Naive thymus-derived CD4-positive, alpha-beta T cell (primary cell): ENCODE measurements at regions not wholly inside any gene's neighbourhood (a gene's known extent, or its start where the extent isn't known, plus 50 kb on each side); places are given as distances from the start of the nearest gene placed in this dataset.
"Not testable (repeated sequence)": the region's sequence is repeated elsewhere in the genome, so short reads cannot be mapped to it uniquely, and the experiment has no call there.

Experiments
- ATAC-seq: fragments of 150-1000 bp; cut with Tn5 transposase; 2 replicates; pipeline ENCODE4 v1.10.0; 2021; ENCODE audit warnings: mild to moderate bottlenecking, moderate library complexity
- CTCF ChIA-PET: fragments of 350-600 bp; sonication (Branson Sonifier 250); formaldehyde crosslinking; loops from one replicate; lab custom pipeline; 2021; ENCODE audit warnings: antibody characterized with exemption; lab: Charles Lee
- POLR2A ChIA-PET: fragments of 350-600 bp; sonication (Branson Sonifier 250); formaldehyde crosslinking; loops from one replicate; lab custom pipeline; 2021; ENCODE audit warnings: antibody characterized with exemption, inconsistent platforms; lab: Charles Lee
- DNase-seq, 9 donors: peaks; one replicate each; pipeline versions ENCODE4 v3.0.0 to v3.0.0-alpha.2; 2020 to 2022; ENCODE audit warnings: mixed read lengths in 1 of 9
- H3K27ac ChIP-seq: one replicate; pipeline ENCODE4 v1.7.0; 2013; ENCODE audit warnings: mild to moderate bottlenecking, low read depth, low read length, moderate library complexity
- H3K27me3 ChIP-seq, 2 donors: one replicate each; pipeline ENCODE4 v1.7.0; 2013; ENCODE audit warnings: low read length in 2 of 2, mild to moderate bottlenecking in 2 of 2, moderate library complexity in 2 of 2; ENCODE audit not compliant: control insufficient read depth in 2 of 2, insufficient read depth in 2 of 2
- H3K36me3 ChIP-seq, 3 experiments: 1 replicate in 2 of 3; 2 replicates in 1 of 3; pipeline ENCODE4 v1.7.0; 2013; ENCODE audit warnings: low read length in 3 of 3, mild to moderate bottlenecking in 3 of 3, moderate library complexity in 1 of 3; ENCODE audit not compliant: insufficient read depth in 3 of 3, control insufficient read depth in 2 of 3
- H3K4me1 ChIP-seq, 2 donors: one replicate each; pipeline ENCODE4 v1.7.0; 2013; ENCODE audit warnings: low read length in 2 of 2, mild to moderate bottlenecking in 2 of 2, moderate library complexity in 1 of 2; ENCODE audit not compliant: control insufficient read depth in 2 of 2, insufficient read depth in 2 of 2
- H3K4me3 ChIP-seq: 2 replicates; pipeline ENCODE4 v1.7.0; 2013; ENCODE audit warnings: mild to moderate bottlenecking, low read length
- H3K9me3 ChIP-seq, 3 experiments: 1 replicate in 2 of 3; 2 replicates in 1 of 3; pipeline ENCODE4 v1.7.0; 2013; ENCODE audit warnings: low read length in 3 of 3; ENCODE audit not compliant: control insufficient read depth in 2 of 3
- H3K27ac Mint-ChIP-seq, 9 donors: one replicate each; pipeline ENCODE4 v1.8.0; 2020 to 2022; ENCODE audit warnings: mixed read lengths in 9 of 9, mild to moderate bottlenecking in 8 of 9, moderate library complexity in 5 of 9, inconsistent platforms in 2 of 9
- H3K27me3 Mint-ChIP-seq, 5 donors: one replicate each; pipeline ENCODE4 v1.8.0; 2021 to 2022; ENCODE audit warnings: mixed read lengths in 5 of 5, mild to moderate bottlenecking in 1 of 5
- H3K36me3 Mint-ChIP-seq, 5 donors: one replicate each; pipeline ENCODE4 v1.8.0; 2020 to 2022; ENCODE audit warnings: mixed read lengths in 5 of 5, mild to moderate bottlenecking in 3 of 5, inconsistent platforms in 1 of 5
- H3K4me1 Mint-ChIP-seq, 7 donors: one replicate each; pipeline ENCODE4 v1.8.0; 2020 to 2022; ENCODE audit warnings: mixed read lengths in 7 of 7, mild to moderate bottlenecking in 3 of 7, inconsistent platforms in 1 of 7
- H3K4me3 Mint-ChIP-seq, 10 donors: one replicate each; pipeline ENCODE4 v1.8.0; 2020 to 2022; ENCODE audit warnings: mild to moderate bottlenecking in 10 of 10, mixed read lengths in 10 of 10, moderate library complexity in 6 of 10, inconsistent platforms in 2 of 10
- H3K9me3 Mint-ChIP-seq, 11 donors: one replicate each; pipeline ENCODE4 v1.8.0; 2020 to 2022; ENCODE audit warnings: mixed read lengths in 11 of 11, mild to moderate bottlenecking in 4 of 11, inconsistent platforms in 1 of 11, moderate library complexity in 1 of 11
- intact Hi-C, 2 donors: fragments of 100-400 bp; cut with micrococcal nuclease; formaldehyde crosslinking; loops; one replicate each; pipeline ENCODE4 v1.15.1; 2023

DNA sequence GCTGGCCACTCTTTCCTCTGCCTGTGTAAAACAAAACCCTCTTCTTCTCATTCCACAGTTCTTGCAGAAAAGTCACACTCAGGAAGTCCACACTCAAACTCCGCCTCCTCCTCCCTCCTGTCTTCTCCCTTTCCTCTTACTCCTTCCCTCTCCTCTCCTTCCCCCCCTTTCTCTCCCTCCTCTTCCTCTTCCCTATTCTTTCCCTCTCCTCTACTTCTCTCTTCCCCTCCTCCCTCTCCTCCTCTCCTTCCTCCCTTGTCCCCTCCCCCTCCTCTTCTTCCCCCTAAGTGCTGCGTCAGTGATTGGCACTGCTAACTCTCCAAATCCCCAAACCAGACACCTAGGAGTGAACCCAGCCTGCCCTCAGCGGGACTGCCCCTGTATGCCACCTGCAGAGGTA is 67.0 kb downstream of the ZNF467 start:
- DNase-seq (no peak), ATAC-seq (no peak)
- Histone ChIP-seq H3K36me3 (no peaks in the 10 kb centered on the region), H3K27ac (no peak overlapping the region), H3K4me3 (no peak overlapping the region), H3K4me1 (no peaks in the 10 kb centered on the region), H3K9me3 (peaks cover 0 to 15% (median 0%) of the 10 kb centered on the region in 3 experiments), H3K27me3 (no peaks in the 10 kb centered on the region)
- POLR2A ChIA-PET = no interaction called here
- H3K9me3 Mint-ChIP-seq = peaks cover 6 to 28% (median 16%) of the 10 kb centered on the region in 11 donors
- peaks cover 0 to 4% (median 0%) of the 10 kb centered on the region in 7 donors for H3K4me1 Mint-ChIP-seq
- no peak overlapping the region for H3K27ac Mint-ChIP-seq
- peaks cover 4 to 17% (median 9%) of the 10 kb centered on the region in 5 donors for H3K27me3 Mint-ChIP-seq
- peaks cover 0 to 13% (median 6%) of the 10 kb centered on the region in 5 donors for H3K36me3 Mint-ChIP-seq
- intact Hi-C loops = no loop called here
- CTCF ChIA-PET = no interaction called here
- no peak overlapping the region for H3K4me3 Mint-ChIP-seq

DNA sequence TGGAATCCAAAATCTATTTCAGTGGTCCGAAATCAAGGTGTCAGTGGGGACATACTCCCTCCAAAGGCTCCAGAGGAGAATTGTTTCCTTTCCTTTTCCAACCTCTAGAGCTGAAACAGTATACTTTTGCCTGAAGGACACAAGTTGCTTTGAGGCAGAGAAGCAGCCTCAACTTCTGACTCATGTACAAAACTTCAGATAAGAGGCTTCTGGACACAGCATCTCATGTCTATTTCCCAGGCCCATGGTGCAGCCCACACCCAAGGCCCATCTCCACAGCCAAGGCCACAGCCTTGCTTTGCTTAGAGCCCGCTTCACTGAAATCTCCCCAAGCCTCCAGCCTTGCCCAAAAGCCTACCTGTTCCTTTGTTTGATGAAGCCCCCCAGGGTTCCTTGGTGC is 68.9 kb downstream of the ZNF467 start:
- ATAC-seq = no peak
- no peak overlapping the region for H3K27ac ChIP-seq
- ChIA-PET POLR2A (interaction anchor here (0.8 kb wide), 1 partner anchor 402 kb away, joined by 3 read pairs; no protein-coding TSS in a partner anchor), CTCF (no interaction called here)
- Mint-ChIP-seq H3K4me1 (peaks cover 0 to 4% (median 0%) of the 10 kb centered on the region in 7 donors), H3K9me3 (peaks cover 2 to 16% (median 7%) of the 10 kb centered on the region in 11 donors), H3K27me3 (peaks cover 4 to 17% (median 9%) of the 10 kb centered on the region in 5 donors), H3K4me3 (no peak overlapping the region), H3K36me3 (peaks cover 0 to 6% (median under 1%) of the 10 kb centered on the region in 5 donors), H3K27ac (no peak overlapping the region)
- intact Hi-C loops = no loop called here
- no peaks in the 10 kb centered on the region for H3K36me3 ChIP-seq
- DNase-seq = no peak
- H3K27me3 ChIP-seq = no peaks in the 10 kb centered on the region
- H3K4me1 ChIP-seq = no peaks in the 10 kb centered on the region
- H3K4me3 ChIP-seq = no peak overlapping the region
- no peaks in the 10 kb centered on the region for H3K9me3 ChIP-seq

DNA sequence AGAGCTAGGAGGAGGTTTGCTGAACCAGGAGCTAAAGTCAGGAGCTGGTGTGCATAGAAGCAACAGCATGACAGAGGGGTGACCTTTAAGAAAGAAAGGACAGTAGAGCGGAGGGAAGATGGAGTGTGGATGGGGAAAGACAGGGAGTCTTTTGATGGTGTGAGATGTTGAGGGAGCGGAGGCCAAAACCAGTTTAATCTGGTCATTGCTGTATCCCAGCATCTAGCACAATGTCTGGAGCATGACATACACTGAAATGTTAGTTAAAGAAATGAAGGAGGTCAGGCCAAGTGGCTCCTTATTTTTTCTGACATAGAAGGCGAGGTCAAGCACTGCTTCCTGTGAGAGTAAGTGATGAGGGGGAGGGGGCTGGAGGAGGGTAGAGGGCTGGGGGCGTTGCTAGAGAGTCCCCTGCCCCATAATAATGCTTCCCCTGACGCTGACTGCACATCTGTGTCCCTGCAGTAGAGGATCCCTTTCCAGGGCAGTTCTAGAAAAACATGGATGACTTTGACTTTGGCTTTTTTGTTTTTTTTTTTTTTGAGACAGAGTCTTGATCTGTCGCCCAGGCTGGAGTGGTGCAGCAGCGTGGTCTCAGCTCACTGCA is 70.2 kb downstream of the ZNF467 start:
- POLR2A ChIA-PET = no interaction called here
- DNase-seq (no peak), ATAC-seq (no peak)
- Histone ChIP-seq H3K4me1 (no peaks in the 10 kb centered on the region), H3K27me3 (no peaks in the 10 kb centered on the region), H3K36me3 (no peaks in the 10 kb centered on the region), H3K27ac (no peak overlapping the region), H3K4me3 (no peak overlapping the region), H3K9me3 (no peaks in the 10 kb centered on the region)
- H3K27me3 Mint-ChIP-seq = peaks cover 5 to 22% (median 16%) of the 10 kb centered on the region in 5 donors
- CTCF ChIA-PET = no interaction called here
- peaks cover 0 to 4% (median 0%) of the 10 kb centered on the region in 7 donors for H3K4me1 Mint-ChIP-seq
- peak overlapping the region in 1 of 9 donors; percentile 37 for H3K27ac Mint-ChIP-seq
- peaks cover 1 to 12% (median 7%) of the 10 kb centered on the region in 11 donors for H3K9me3 Mint-ChIP-seq
- intact Hi-C loops = no loop called here
- no peak overlapping the region for H3K4me3 Mint-ChIP-seq
- peaks cover 0 to 6% (median 0%) of the 10 kb centered on the region in 5 donors for H3K36me3 Mint-ChIP-seq

DNA sequence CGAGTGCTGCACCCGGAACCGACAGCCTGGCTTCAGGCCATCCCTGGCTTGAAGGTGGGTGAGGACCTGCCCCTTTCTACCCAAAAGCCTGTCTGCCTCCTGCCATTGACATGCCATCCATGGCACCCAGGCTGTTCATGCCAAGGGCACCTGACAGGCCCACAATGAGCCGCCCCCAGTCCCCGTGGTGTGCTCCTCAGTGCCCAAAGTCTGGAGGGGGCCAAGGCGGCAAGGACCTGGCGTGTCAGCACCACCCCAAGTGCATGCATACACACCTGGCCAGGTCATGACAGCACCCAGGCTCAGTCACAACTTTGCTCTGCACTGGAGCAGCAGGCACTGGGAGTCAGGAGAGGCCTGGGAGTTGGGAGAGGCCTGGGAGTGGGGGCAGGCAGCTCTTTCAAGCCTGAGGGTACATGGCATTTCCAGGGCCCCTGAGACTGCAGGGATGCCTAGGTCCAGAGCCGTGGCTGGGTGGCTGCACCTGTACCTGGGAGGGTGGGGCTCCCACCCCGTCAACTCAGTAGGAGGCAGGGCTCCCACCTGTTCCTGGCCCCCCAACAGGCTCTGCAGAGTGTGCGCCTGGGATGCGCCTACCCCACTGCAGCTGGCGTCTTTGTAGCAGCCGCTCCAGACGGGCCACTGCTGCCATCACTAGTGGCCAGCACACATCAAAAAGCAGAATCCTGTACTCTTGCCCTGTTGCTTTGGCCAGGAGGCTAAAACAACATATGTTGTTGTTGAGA is 71.7 kb downstream of the ZNF467 start:
- ChIA-PET CTCF (no interaction called here), POLR2A (no interaction called here)
- H3K4me1 ChIP-seq = no peaks in the 10 kb centered on the region
- Mint-ChIP-seq H3K36me3 (no peaks in the 10 kb centered on the region), H3K27me3 (peaks cover 10 to 16% (median 12%) of the 10 kb centered on the region in 5 donors), H3K4me3 (no peak overlapping the region), H3K27ac (no peak overlapping the region), H3K4me1 (peaks cover 0 to 4% (median 0%) of the 10 kb centered on the region in 7 donors), H3K9me3 (peaks cover 3 to 25% (median 11%) of the 10 kb centered on the region in 11 donors)
- H3K4me3 ChIP-seq = no peak overlapping the region
- no peak for DNase-seq
- no peaks in the 10 kb centered on the region for H3K36me3 ChIP-seq
- no peak for ATAC-seq
- no peak overlapping the region for H3K27ac ChIP-seq
- no peaks in the 10 kb centered on the region for H3K27me3 ChIP-seq
- no peaks in the 10 kb centered on the region for H3K9me3 ChIP-seq
- intact Hi-C loops = no loop called here

DNA sequence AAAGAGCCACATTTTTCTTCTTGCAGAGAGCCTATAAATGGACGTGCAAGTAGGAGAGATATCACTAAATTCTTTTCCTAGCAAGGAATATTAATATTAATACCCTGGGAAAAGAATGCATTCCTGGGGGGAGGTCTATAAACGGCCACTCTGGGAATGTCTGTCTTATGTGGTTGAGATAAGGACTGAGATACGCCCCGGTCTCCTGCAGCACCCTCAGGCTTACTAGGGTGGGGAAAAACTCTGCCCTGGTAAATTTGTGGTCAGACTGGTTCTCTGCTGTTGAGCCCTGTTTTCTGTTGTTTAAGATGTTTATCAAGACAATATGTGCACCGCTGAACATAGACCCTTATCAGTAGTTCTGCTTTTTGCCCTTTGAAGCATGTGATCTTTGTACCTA is 75.6 kb downstream of the ZNF467 start:
- H3K27me3 ChIP-seq, ATAC-seq, H3K4me1 ChIP-seq, CTCF ChIA-PET, H3K36me3 ChIP-seq, H3K27ac Mint-ChIP-seq, H3K4me3 ChIP-seq, H3K27ac ChIP-seq, intact Hi-C loops, H3K36me3 Mint-ChIP-seq, H3K4me3 Mint-ChIP-seq, DNase-seq, H3K9me3 ChIP-seq, H3K4me1 Mint-ChIP-seq: not testable (repeated sequence)
- Mint-ChIP-seq H3K27me3 (peaks cover 29 to 36% (median 30%) of the 10 kb centered on the region in 5 donors), H3K9me3 (peaks cover 3 to 28% (median 13%) of the 10 kb centered on the region in 11 donors)
- POLR2A ChIA-PET = interaction anchor here (0.6 kb wide), 1 partner anchor 12 kb away, joined by 6 read pairs; no protein-coding TSS in a partner anchor

DNA sequence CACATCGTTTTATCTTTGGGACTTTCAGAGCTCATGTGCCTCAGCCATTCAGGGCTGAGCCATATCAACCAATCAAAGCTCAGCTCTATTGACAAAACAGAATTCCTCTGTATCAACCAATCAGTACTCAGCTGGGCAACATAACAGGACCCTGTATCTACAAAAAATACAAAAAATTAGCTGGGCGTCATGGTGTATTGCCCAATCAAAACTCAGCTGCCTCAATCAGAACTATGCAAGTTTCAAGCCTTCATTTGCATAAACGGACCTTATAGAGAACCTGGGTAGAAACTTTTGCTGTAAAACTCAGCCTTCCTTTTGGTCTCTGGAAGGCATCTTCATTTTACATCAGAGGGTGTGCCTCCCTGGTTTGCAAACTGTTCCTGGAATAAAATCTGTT is 77.1 kb downstream of the ZNF467 start:
- Histone ChIP-seq H3K4me1 (no peaks in the 10 kb centered on the region), H3K27me3 (peaks cover 0 to 12% of the 10 kb centered on the region in 2 donors), H3K36me3 (no peaks in the 10 kb centered on the region), H3K4me3 (no peak overlapping the region), H3K9me3 (no peaks in the 10 kb centered on the region), H3K27ac (no peak overlapping the region)
- intact Hi-C loops = no loop called here
- no peak overlapping the region for H3K27ac Mint-ChIP-seq
- no peak overlapping the region for H3K4me3 Mint-ChIP-seq
- no peak for DNase-seq
- ATAC-seq = no peak
- ChIA-PET CTCF (no interaction called here), POLR2A (no interaction called here)
- peaks cover 37 to 49% (median 42%) of the 10 kb centered on the region in 5 donors for H3K27me3 Mint-ChIP-seq
- peaks cover 0 to 4% (median 2%) of the 10 kb centered on the region in 7 donors for H3K4me1 Mint-ChIP-seq
- peaks cover 0 to 2% (median 0%) of the 10 kb centered on the region in 5 donors for H3K36me3 Mint-ChIP-seq
- H3K9me3 Mint-ChIP-seq = peaks cover 3 to 28% (median 13%) of the 10 kb centered on the region in 11 donors
